GM10266 (cell line): ENCODE measurements at regions not wholly inside any gene's neighbourhood (a gene's known extent, or its start where the extent isn't known, plus 50 kb on each side); places are given as distances from the start of the nearest gene placed in this dataset.
"Not testable (repeated sequence)": the region's sequence is repeated elsewhere in the genome, so short reads cannot be mapped to it uniquely, and the experiment has no call there.

Experiments
- DNase-seq: peaks from one replicate; pipeline ENCODE4 v3.0.0; 2012; ENCODE audit errors: extremely low spot score
- TF ChIP-seq, protein P1 (sequence below): IDR thresholded peaks from 2 replicates; pipeline ENCODE4 v1.5.1; 2012; ENCODE audit warnings: mild to moderate bottlenecking, low read depth; ENCODE audit not compliant: control insufficient read depth, insufficient read depth; ENCODE audit errors: missing control alignments

DNA sequence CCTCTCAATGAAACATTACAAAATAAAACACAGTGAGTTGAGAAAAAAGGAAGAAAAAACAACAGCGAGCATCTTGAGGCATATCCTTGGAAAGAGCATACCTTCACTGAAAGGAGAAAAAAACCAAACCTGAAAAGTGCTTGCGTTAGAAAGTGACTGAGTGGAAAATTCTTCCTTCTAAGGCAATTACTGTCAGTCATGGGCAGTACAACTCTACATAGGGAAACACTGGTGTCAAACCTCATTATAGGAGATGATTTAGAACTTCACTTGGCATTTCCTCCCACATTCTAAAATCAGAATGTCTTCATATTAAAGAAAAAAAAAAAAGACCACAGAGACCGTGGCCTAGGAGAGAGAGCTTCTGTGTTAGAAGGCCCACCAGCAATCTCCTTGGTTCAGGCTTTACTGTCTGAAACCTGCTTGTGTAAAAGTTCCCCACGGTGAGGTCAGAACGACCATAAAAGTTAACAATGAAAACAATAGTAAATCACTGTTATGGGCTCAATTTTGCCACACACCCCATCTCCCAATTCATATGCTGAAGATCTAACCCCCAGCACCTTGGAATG, 91.1 kb upstream of the CRY1 start:
- TF ChIP-seq, protein P1, sequence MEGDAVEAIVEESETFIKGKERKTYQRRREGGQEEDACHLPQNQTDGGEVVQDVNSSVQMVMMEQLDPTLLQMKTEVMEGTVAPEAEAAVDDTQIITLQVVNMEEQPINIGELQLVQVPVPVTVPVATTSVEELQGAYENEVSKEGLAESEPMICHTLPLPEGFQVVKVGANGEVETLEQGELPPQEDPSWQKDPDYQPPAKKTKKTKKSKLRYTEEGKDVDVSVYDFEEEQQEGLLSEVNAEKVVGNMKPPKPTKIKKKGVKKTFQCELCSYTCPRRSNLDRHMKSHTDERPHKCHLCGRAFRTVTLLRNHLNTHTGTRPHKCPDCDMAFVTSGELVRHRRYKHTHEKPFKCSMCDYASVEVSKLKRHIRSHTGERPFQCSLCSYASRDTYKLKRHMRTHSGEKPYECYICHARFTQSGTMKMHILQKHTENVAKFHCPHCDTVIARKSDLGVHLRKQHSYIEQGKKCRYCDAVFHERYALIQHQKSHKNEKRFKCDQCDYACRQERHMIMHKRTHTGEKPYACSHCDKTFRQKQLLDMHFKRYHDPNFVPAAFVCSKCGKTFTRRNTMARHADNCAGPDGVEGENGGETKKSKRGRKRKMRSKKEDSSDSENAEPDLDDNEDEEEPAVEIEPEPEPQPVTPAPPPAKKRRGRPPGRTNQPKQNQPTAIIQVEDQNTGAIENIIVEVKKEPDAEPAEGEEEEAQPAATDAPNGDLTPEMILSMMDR: no peak
- DNase-seq: no peak

DNA sequence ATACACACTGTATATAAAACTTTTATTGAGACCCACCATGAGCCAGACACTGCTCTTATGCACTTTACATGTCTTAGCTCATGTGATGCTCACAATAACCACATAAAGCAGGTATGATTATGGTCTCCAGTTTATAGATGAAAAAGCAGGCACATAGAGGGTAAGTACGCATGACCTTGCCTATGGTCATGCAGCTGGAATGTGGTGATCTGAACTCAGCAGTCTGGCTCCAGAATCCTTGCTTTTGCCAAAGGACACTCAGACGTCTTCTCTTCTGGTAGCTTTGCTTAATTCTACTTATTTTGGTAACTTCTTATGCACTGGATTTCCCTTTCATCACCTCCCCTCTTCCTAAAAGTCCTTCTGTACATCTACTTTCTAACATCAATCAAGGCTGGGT, 103.3 kb upstream of the CRY1 start:
- DNase-seq: no peak
- TF ChIP-seq, protein P1: no peak

DNA sequence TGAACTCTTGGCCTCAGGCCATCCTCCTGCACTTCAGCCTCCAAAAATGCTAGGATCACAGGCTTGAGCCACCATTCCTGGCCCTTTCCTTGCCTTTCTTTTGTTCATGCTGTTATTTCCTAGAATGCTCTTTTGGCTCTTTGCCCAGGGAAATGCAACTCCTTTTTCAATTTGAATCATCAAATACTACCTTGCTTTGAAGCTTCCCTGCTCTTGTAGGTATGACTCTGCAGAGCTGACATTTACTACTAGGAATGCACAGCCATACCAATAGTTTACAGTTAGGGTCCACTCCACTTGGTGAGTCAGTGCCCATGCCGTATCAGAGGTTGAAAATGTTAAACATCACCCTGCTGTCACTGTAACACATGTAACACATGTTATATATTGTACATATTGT, 107.0 kb upstream of the CRY1 start:
- no peak for DNase-seq
- TF ChIP-seq, protein P1: no peak

DNA sequence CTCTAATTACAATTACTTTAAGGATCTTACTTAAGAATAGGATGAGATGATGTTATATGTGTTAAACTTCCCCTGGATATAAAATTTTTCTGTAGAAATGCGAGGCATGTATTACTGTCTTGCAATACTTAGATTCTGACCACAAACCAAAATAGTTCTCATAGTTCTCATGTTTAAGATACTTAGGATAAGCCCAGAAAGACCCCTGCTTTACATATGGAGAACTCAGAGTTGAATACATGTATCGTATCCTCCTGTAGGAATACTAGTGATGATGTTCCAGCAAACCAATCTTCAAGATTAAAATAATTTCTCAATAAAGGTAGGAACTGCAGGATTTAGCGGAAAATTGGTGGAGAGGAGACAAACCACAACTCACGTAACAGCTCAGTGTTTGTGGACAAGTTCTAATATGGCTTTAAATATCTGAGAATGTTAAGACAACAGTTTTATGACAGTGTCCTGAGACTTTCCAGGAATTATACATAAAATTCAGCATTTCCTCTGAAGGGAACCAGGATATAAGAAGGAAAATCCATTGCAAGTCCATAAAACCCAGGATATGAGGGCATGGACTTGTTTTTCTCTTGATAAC, 114.7 kb upstream of the CRY1 start:
- TF ChIP-seq, protein P1: no peak
- no peak for DNase-seq

DNA sequence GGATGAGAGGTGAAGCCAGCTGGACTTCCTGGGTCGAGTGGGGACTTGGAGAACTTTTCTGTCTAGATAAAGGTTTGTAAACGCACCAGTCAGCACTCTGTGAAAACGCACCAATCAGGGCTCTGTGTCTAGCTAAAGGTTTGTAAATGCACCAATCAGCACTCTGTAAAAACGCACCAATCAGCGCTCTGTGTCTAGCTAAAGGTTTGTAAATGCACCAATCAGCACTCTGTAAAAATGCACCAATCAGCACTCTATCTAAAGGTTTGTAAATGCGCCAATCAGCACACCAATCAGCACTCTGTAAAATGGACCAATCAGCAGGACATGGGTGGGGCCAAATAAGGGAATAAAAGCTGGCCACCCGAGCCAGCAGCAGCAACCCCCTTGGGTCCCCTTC, 116.4 kb upstream of the CRY1 start:
- DNase-seq: not testable (repeated sequence)

DNA sequence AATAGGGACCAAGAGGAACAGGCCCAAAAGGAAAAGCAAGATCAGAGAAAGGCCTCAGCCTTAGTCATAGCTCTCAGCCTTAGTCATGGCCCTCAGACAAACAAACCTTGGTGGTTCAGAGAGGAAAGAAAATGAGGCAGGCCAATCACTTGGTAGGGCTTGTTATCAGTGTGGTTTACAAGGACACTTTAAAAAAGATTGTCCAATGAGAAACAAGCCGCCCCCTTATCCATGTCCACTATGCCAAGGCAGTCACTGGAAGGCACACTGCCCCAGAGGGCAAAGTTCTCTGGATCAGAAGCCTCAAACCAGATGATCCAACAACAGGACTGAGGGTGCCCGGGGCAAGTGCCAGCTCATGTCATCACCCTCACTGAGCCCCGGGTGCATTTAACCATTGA, 121.0 kb upstream of the CRY1 start:
- DNase-seq: not testable (repeated sequence)

DNA sequence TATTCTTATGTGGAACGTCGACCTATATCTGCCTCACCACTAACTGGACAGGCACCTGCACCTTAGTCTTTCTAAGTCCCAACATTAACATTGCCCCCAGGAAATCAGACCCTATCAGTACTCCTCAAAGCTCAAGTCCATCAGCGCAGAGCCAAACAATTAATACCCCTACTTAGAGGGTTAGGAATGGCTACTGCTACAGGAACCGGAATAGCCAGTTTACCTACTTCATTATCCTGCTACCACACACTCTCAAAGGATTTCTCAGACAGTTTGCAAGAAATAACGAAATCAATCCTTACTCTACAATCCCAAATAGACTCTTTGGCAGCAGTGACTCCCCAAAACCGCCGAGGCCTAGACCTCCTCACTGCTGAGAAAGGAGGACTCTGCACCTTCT, 123.1 kb upstream of the CRY1 start:
- DNase-seq: not testable (repeated sequence)

DNA sequence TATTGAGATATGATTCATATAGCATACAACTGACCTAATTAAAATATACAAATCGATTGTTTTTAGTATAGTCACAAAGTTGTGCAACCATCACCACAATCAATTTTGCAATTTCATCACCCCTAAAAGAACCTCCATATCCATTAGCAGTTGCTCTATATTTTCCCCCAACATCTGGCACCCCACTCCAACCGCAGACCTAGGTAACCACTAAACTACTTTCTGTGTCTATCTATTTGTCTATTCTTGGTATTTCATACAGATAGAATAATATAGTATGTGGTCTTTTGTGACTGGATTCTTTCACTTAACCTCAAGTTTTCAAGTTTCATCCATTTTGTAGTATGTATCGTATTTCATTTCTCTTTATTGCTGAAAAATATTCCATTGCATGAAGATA, 126.0 kb upstream of the CRY1 start:
- TF ChIP-seq, protein P1: no peak
- DNase-seq: no peak

DNA sequence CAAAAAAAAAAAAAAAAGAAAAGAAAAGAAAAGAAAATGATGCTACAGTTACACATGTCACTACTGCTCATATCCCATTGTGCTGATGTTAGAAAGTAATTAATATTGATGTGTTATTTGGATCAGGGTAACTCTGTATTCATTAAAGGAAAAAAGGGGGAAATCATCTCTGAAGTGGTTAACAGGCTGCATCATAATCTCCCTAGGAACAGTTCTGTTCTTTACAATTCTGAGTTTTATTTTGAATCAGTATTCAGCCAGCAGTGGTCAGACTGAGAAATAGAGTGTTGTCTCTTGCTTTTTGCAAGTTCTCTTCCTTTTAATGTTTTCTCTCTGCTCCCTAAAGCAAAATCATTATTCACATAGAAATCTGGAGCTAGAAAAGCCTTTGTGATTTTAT, 128.6 kb upstream of the CRY1 start:
- no peak for DNase-seq
- TF ChIP-seq, protein P1: no peak
